AG04449 (cell line): ENCODE measurements at regions not wholly inside any gene's neighbourhood (a gene's known extent, or its start where the extent isn't known, plus 50 kb on each side); places are given as distances from the start of the nearest gene placed in this dataset.

Experiments used
- CTCF ChIA-PET: fragments of 350-600 bp; formaldehyde crosslinking; extraction: SDS; loops from one replicate; lab custom pipeline; 2021; ENCODE audit warnings: antibody characterized with exemption; lab: Yijun Ruan, JAX
- POLR2A ChIA-PET: fragments of 400-600, 350-600 bp; formaldehyde crosslinking; extraction: SDS; loops from one replicate; lab custom pipeline; 2020; ENCODE audit warnings: antibody characterized with exemption, inconsistent platforms; lab: Yijun Ruan, JAX
- DNase-seq: peaks from one replicate; pipeline ENCODE4 v3.0.0-alpha.2; 2010; ENCODE audit warnings: low read depth, low spot score
- H3K4me3 ChIP-seq: 2 replicates; pipeline ENCODE4 v1.5.1; 2011; ENCODE audit warnings: low read depth, mild to moderate bottlenecking, control low read depth, low read length
- TF ChIP-seq, protein P1 (sequence below): IDR thresholded peaks from one replicate; pipeline ENCODE4 v1.5.1; 2011; ENCODE audit warnings: mild to moderate bottlenecking, moderate library complexity, low read length, control low read depth, inconsistent platforms; ENCODE audit not compliant: insufficient read depth; ENCODE audit errors: missing control alignments

- ChIA-PET CTCF (interaction anchor here (0.7 to 1.3 kb wide), 2 partner anchors 13 to 603 kb away, joined by 3 read pairs; no protein-coding TSS in a partner anchor), POLR2A (no interaction called here)
- TF ChIP-seq, protein P1, sequence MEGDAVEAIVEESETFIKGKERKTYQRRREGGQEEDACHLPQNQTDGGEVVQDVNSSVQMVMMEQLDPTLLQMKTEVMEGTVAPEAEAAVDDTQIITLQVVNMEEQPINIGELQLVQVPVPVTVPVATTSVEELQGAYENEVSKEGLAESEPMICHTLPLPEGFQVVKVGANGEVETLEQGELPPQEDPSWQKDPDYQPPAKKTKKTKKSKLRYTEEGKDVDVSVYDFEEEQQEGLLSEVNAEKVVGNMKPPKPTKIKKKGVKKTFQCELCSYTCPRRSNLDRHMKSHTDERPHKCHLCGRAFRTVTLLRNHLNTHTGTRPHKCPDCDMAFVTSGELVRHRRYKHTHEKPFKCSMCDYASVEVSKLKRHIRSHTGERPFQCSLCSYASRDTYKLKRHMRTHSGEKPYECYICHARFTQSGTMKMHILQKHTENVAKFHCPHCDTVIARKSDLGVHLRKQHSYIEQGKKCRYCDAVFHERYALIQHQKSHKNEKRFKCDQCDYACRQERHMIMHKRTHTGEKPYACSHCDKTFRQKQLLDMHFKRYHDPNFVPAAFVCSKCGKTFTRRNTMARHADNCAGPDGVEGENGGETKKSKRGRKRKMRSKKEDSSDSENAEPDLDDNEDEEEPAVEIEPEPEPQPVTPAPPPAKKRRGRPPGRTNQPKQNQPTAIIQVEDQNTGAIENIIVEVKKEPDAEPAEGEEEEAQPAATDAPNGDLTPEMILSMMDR = no peak
- no peak overlapping the region for H3K4me3 ChIP-seq
- no peak for DNase-seq
Measured at GRCh38 chr1:29485096-29485925, 249.0 kb downstream of the PTPRU start.

DNA sequence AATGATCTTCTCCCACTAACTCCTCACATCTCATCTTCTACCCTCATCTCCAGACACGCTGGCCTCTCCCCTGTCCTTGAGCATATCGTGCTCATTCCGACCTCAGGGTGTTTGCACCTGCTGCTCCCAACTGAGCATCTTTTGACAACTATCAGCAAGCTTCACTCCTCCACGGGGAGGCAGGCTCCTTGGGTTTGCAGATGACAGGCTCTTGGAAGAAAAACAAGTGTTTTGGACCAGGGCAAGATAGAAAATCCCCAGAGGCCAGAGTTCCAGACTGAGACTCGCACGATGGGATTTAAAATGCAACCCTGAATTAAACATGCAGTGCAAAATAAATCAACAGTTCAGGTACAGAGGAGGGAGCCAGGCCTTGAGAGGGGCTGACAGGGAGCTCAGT is 246.7 kb downstream of the PTPRU start:
- H3K4me3 ChIP-seq = no peak overlapping the region
- no peak for DNase-seq
- POLR2A ChIA-PET = no interaction called here
- CTCF ChIA-PET = no interaction called here
- TF ChIP-seq, protein P1 = no peak

DNA sequence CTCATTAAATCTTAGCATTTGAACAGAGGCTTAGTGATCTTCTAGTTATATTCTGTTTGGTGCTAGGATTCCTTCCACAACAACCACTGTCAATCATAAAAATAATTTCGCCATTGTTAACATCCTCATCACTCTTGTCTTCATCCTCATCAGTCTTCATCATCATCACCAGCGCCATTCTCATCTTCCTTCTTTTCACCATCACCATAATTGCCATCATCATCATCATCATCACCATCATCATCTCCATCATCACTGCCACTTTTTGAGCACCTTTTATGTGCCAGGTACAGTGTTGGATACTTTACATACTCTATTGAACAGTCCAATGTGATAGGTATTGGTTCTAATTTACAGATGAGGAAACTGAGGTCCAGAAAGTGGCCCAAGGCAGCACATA is 245.7 kb downstream of the PTPRU start:
- POLR2A ChIA-PET = no interaction called here
- CTCF ChIA-PET = no interaction called here
- no peak for DNase-seq
- H3K4me3 ChIP-seq = no peak overlapping the region
- TF ChIP-seq, protein P1 = no peak

DNA sequence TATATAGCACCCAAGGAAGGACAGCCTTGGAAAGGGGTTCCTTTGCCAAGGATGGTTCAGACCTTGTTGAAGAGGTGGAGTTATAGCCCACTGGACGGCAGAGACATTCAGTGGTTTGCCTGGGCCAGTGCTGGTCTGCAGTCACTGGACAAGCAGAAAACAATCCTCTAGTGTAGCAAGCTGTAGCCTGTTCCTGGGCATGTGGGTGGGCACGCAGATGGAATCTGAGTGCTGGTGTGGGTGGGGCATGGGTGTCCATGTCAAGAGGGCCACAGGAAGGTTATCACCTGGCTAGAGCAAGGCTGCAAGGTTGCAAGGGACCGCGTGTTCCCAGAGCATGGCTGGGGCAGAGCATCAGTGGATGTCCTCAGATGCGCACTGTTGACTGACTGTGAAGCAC is 244.7 kb downstream of the PTPRU start:
- CTCF ChIA-PET = no interaction called here
- no peak for DNase-seq
- H3K4me3 ChIP-seq = no peak overlapping the region
- TF ChIP-seq, protein P1 = no peak
- POLR2A ChIA-PET = no interaction called here

DNA sequence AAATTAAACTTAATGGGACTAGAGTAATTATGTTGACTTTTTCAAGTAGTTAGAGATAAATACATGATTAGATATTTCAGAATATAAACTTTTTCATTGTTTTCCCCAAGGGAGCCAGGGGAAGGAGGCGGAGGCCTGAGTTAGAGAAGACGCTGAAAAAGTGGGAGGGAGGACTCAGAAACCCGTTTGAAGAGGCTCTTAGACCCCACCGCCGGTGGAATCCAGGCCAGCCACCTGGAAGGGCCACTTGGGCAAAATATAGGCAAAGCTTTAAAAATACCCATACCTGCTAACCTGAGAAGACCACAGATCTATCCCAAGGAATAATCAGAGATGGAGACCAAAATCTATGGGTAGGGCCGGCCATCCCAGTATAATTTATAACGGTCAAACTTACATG is 242.6 kb downstream of the PTPRU start:
- no peak for DNase-seq
- ChIA-PET CTCF (no interaction called here), POLR2A (no interaction called here)
- no peak overlapping the region for H3K4me3 ChIP-seq
- TF ChIP-seq, protein P1 = no peak

- CTCF ChIA-PET = no interaction called here
- POLR2A ChIA-PET = interaction anchor here (0.6 kb wide), 1 partner anchor 32 kb away, joined by 3 read pairs; no protein-coding TSS in a partner anchor
- DNase-seq = no peak
- no peak overlapping the region for H3K4me3 ChIP-seq
- TF ChIP-seq, protein P1 = no peak
Measured at GRCh38 chr1:29478151-29478791, 241.9 kb downstream of the PTPRU start.
